GM10266 (cell line): ENCODE measurements at regions not wholly inside any gene's neighbourhood (a gene's known extent, or its start where the extent isn't known, plus 50 kb on each side); places are given as distances from the start of the nearest gene placed in this dataset.

ENCODE experiments used
- DNase-seq: peaks from one replicate; pipeline ENCODE4 v3.0.0; 2012; ENCODE audit errors: extremely low spot score
- TF ChIP-seq, protein P1 (sequence below): IDR thresholded peaks from 2 replicates; pipeline ENCODE4 v1.5.1; 2012; ENCODE audit warnings: mild to moderate bottlenecking, low read depth; ENCODE audit not compliant: control insufficient read depth, insufficient read depth; ENCODE audit errors: missing control alignments

DNA sequence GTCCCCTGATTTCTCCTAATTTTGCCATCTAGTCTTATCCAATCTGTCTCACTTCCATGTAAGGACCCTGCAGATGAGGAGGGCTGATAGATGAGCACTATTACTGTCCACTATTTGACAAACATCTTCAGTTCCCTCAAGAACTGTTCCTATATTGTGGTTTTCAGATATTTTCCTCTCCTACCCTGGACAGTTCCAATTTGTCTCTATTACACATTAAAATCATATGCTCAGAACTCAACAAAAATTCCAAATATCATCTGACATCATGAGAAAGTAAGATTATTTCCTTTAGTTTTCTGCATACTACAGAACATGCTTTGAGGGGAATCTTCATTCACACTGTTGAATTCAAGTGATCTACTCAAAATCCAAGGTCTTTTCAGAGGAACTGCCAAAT is 265.6 kb upstream of the ARID1B start:
- DNase-seq: no peak
- TF ChIP-seq, protein P1, sequence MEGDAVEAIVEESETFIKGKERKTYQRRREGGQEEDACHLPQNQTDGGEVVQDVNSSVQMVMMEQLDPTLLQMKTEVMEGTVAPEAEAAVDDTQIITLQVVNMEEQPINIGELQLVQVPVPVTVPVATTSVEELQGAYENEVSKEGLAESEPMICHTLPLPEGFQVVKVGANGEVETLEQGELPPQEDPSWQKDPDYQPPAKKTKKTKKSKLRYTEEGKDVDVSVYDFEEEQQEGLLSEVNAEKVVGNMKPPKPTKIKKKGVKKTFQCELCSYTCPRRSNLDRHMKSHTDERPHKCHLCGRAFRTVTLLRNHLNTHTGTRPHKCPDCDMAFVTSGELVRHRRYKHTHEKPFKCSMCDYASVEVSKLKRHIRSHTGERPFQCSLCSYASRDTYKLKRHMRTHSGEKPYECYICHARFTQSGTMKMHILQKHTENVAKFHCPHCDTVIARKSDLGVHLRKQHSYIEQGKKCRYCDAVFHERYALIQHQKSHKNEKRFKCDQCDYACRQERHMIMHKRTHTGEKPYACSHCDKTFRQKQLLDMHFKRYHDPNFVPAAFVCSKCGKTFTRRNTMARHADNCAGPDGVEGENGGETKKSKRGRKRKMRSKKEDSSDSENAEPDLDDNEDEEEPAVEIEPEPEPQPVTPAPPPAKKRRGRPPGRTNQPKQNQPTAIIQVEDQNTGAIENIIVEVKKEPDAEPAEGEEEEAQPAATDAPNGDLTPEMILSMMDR: no peak

DNA sequence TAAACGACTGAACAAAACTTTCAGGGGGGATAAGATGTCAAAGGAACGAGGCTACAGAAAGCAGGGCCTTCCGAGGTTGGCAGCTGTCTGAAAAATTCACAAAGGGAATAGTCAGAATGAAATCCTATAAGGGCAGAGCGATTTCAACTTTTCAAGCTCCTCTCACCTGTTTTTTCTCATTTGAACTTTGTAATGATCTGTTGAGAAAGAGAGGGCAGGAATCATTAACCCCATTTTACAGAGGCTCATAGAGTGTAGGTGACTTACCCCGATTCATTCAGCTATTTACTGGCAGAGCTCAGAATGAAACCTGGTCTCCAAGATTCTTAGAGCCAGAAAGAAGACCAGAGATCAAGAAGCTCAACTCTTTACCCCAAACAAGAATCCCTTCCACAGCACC is 266.1 kb upstream of the ARID1B start:
- TF ChIP-seq, protein P1: no peak
- DNase-seq: no peak

DNA sequence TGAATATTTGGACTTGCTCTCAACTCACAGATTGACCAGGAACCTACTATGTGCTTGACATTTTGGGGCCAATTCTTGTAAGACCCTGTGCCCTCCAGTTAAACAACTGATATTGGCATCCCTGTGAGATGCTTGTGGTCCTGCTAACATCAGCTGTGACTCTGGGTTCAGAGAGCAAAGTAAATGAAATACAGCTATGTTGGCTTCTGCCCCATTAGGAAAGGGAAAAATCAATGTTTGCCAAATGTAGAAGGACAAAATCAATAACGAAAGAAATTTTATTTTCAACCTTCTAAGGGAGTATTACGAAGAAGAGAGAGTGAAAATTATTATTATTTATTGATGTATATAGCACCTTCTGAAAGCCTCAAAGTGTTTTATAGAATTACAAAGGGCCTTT is 266.9 kb upstream of the ARID1B start:
- TF ChIP-seq, protein P1: no peak
- DNase-seq: no peak

DNA sequence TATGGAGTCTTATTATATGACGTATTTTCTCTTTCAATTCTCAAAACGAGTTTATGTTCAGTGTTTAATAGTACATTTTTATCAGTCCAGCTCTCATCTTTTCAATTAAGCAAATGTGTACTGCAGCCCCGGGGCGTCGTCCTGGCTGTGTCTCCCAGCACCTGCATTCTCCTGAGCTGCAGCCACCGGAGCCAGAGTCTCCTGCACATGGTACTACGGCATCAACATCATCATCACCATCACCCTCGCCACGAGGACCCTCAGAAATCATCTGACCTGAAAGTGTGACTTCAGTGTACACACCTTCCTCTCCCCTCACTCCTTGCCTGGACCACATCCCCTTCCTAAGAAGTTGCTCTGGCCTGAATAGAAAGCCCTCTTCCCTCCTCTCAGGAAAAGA is 267.7 kb upstream of the ARID1B start:
- TF ChIP-seq, protein P1: no peak
- DNase-seq: no peak

DNA sequence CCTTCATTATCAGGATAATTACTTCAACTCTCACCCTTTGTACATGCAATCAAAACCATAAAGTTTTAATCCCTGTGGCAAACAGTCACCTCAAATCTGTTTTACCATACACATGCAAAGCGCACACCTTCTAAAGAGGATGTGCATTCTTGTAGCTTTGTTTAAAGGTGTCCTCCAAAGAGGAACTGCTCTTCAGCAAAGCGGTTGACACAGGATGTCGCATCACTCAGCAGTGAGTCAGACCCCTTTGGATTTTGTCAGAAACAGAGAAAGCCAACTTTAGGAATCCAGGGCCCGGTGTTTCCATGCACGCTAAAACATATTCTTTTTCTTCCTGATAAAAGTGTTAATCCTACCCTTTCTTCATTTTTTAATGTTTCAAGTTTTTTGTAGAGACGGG is 268.3 kb upstream of the ARID1B start:
- TF ChIP-seq, protein P1: no peak
- no peak for DNase-seq

DNA sequence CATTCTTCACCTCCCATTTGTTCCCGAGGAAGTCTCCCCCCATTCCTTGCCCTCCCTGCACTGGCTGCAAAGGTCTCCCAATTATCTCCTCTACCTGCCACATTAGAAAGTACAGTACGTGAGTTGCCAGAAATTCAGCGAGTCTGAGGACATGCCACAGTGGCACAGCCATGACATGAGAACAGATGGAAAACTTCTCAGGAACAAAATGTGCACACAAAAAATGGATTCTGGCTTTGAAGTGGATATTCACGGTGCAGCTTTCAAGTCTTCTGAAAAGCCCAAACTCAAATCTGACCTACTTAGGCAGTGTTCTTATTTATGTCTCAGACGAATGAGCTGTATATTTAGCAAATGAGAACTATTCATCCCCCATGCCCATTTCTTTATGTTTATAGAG is 269.1 kb upstream of the ARID1B start:
- no peak for DNase-seq
- TF ChIP-seq, protein P1: no peak

DNA sequence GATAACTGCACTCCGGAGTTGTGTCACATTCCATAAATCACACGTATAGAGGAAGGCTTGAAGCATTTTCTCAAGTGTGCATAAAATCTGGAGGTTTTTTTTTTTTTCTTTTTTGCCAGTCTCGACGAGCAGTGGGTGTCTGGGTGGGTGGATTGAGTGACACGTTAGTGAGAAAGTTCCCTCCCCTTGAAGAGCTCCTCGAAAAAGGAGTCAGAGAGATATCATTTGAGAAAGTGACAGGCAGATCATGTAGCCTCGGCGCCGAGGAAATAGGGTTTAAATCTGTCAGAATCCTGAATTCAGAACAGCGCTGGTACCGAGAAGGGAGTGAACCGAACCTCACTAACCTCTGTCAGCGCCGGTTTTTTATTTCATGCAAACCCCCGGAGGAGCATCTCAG is 269.5 kb upstream of the ARID1B start:
- DNase-seq: no peak
- TF ChIP-seq, protein P1: no peak
